MM.1S (cell line): ENCODE measurements at regions not wholly inside any gene's neighbourhood (a gene's known extent, or its start where the extent isn't known, plus 50 kb on each side); places are given as distances from the start of the nearest gene placed in this dataset.

Experiments used
- DNase-seq: peaks from one replicate; pipeline ENCODE4 v3.0.0-alpha.2; 2015
- H2AFZ ChIP-seq: fragments of 300-600 bp; sonication (generic); 2 replicates; pipeline ENCODE4 v1.6.0; 2016; ENCODE audit warnings: antibody characterized with exemption, low read length
- H3F3A ChIP-seq: fragments of 300-600 bp; sonication (generic); 2 replicates; pipeline ENCODE4 v1.6.1; 2016; ENCODE audit warnings: mild to moderate bottlenecking, antibody characterized with exemption, low read length, moderate library complexity, mixed read lengths; ENCODE audit not compliant: insufficient read depth
- H3K27ac ChIP-seq: fragments of 300-600 bp; sonication (generic); 2 replicates; pipeline ENCODE4 v1.5.1; 2016; ENCODE audit warnings: mild to moderate bottlenecking, low read length
- H3K27me3 ChIP-seq: fragments of 300-600 bp; sonication (generic); replicated peaks from 2 replicates; pipeline ENCODE4 v1.6.0; 2016; ENCODE audit warnings: low read length; ENCODE audit not compliant: insufficient read depth
- H3K36me3 ChIP-seq: fragments of 300-600 bp; sonication (generic); replicated peaks from 2 replicates; pipeline ENCODE4 v1.6.1; 2016; ENCODE audit warnings: mild to moderate bottlenecking, low read length, mixed read lengths; ENCODE audit not compliant: insufficient read depth
- H3K4me1 ChIP-seq: fragments of 300-600 bp; sonication (generic); 2 replicates; pipeline ENCODE4 v1.6.1; 2016; ENCODE audit warnings: low read length, mixed read lengths
- H3K4me2 ChIP-seq: fragments of 300-600 bp; sonication (generic); 2 replicates; pipeline ENCODE4 v1.6.0; 2016; ENCODE audit warnings: low read depth, low read length
- H3K4me3 ChIP-seq: fragments of 300-600 bp; sonication (generic); 2 replicates; pipeline ENCODE4 v1.5.1; 2016; ENCODE audit warnings: low read length, mixed read lengths
- H3K79me2 ChIP-seq: fragments of 300-600 bp; sonication (generic); 2 replicates; pipeline ENCODE4 v1.6.1; 2016; ENCODE audit warnings: mixed run types, low read length, mixed read lengths
- H3K9ac ChIP-seq: fragments of 300-600 bp; sonication (generic); 2 replicates; pipeline ENCODE4 v1.6.1; 2016; ENCODE audit warnings: low read length, mixed read lengths
- H3K9me2 ChIP-seq: fragments of 300-600 bp; sonication (generic); replicated peaks from 2 replicates; pipeline ENCODE4 v1.6.1; 2016; ENCODE audit warnings: mild to moderate bottlenecking, low read length, mixed read lengths; ENCODE audit not compliant: insufficient read depth
- H3K9me3 ChIP-seq: fragments of 300-600 bp; sonication (generic); replicated peaks from 2 replicates; pipeline ENCODE4 v1.6.1; 2016; ENCODE audit warnings: mild to moderate bottlenecking, low read length, mixed read lengths; ENCODE audit not compliant: insufficient read depth
- H4K20me1 ChIP-seq: fragments of 300-600 bp; sonication (generic); 2 replicates; pipeline ENCODE4 v1.6.1; 2016; ENCODE audit warnings: mild to moderate bottlenecking, low read length, moderate library complexity, mixed read lengths; ENCODE audit not compliant: insufficient read depth
- CTCF ChIP-seq: fragments of 300-600 bp; sonication (generic); IDR thresholded peaks from 2 replicates; pipeline ENCODE4 v1.5.1; 2016; ENCODE audit warnings: antibody characterized with exemption, low read length, mixed read lengths
- EZH2 ChIP-seq: fragments of 300-600 bp; sonication (generic); optimal IDR thresholded peaks from 2 replicates; pipeline ENCODE3; 2017; ENCODE audit warnings: low read depth, mild to moderate bottlenecking, antibody characterized with exemption, low read length, mixed read lengths
- EZH2phosphoT487 ChIP-seq: fragments of 300-600 bp; sonication (generic); IDR thresholded peaks from 2 replicates; pipeline ENCODE4 v1.6.1; 2018; ENCODE audit warnings: antibody characterized with exemption, low read length

GRCh38 chr6:167398214-167399050, 73.5 kb downstream of the TTLL2 start:
- Histone ChIP-seq H3F3A (no peaks in the 10 kb centered on the region), H3K27ac (no peak overlapping the region), H3K9ac (no peak overlapping the region), H2AFZ (no peak overlapping the region), H3K79me2 (no peaks in the 10 kb centered on the region), H3K27me3 (no peaks in the 10 kb centered on the region; the same call in 1 of the 2 replicates), H3K36me3 (no peaks in the 10 kb centered on the region), H3K9me2 (no peaks in the 10 kb centered on the region), H3K4me2 (no peak overlapping the region), H3K4me3 (no peak overlapping the region), H4K20me1 (no peaks in the 10 kb centered on the region), H3K4me1 (no peaks in the 10 kb centered on the region), H3K9me3 (no peaks in the 10 kb centered on the region)
- no peak for TF ChIP-seq CTCF
- no peak for TF ChIP-seq EZH2phosphoT487
- TF ChIP-seq EZH2 = no peak
- no peak for DNase-seq

GRCh38 chr6:167399051-167399387, 74.1 kb downstream of the TTLL2 start:
- no peaks in the 10 kb centered on the region for H3K79me2 ChIP-seq
- H3K9me3 ChIP-seq = no peaks in the 10 kb centered on the region
- no peak overlapping the region for H3K4me3 ChIP-seq
- no peaks in the 10 kb centered on the region; the same call in 1 of the 2 replicates for H3K27me3 ChIP-seq
- no peaks in the 10 kb centered on the region for H3F3A ChIP-seq
- H3K4me1 ChIP-seq = no peaks in the 10 kb centered on the region
- H2AFZ ChIP-seq = no peak overlapping the region
- TF ChIP-seq EZH2 = no peak
- TF ChIP-seq CTCF = no peak
- no peak for TF ChIP-seq EZH2phosphoT487
- H4K20me1 ChIP-seq = no peaks in the 10 kb centered on the region
- H3K36me3 ChIP-seq = no peaks in the 10 kb centered on the region
- H3K4me2 ChIP-seq = no peak overlapping the region
- H3K27ac ChIP-seq = no peak overlapping the region
- no peak overlapping the region for H3K9ac ChIP-seq
- no peak for DNase-seq
- H3K9me2 ChIP-seq = no peaks in the 10 kb centered on the region

- H3K4me2 ChIP-seq = no peak overlapping the region
- no peak overlapping the region for H3K9ac ChIP-seq
- H4K20me1 ChIP-seq = no peaks in the 10 kb centered on the region
- no peaks in the 10 kb centered on the region for H3K9me2 ChIP-seq
- no peak overlapping the region for H3K4me3 ChIP-seq
- no peaks in the 10 kb centered on the region; the same call in 1 of the 2 replicates for H3K27me3 ChIP-seq
- no peak for DNase-seq
- TF ChIP-seq CTCF (no peak), EZH2phosphoT487 (no peak), EZH2 (no peak)
- no peaks in the 10 kb centered on the region for H3K9me3 ChIP-seq
- no peaks in the 10 kb centered on the region for H3K36me3 ChIP-seq
- no peaks in the 10 kb centered on the region for H3K4me1 ChIP-seq
- H3K27ac ChIP-seq = no peak overlapping the region
- no peaks in the 10 kb centered on the region for H3F3A ChIP-seq
- H3K79me2 ChIP-seq = no peaks in the 10 kb centered on the region
- no peak overlapping the region for H2AFZ ChIP-seq
Measured at GRCh38 chr6:167399599-167399998, 74.7 kb downstream of the TTLL2 start.
